Endothelial cell of umbilical vein (primary cell): ENCODE measurements at regions not wholly inside any gene's neighbourhood (a gene's known extent, or its start where the extent isn't known, plus 50 kb on each side); places are given as distances from the start of the nearest gene placed in this dataset.

Experiments used
- BruUV-seq: library from RNA; stranded (reverse); fragments of 400-500 nt; replicated peaks from 2 replicates; lab custom pipeline; 2021; lab: Mats Ljungman, UMichigan
- CTCF ChIA-PET: fragments of 300-600, 350-600 bp; sonication (Branson Sonifier 250); formaldehyde crosslinking; loops from one replicate; lab custom pipeline; 2021; ENCODE audit warnings: antibody characterized with exemption, inconsistent platforms; lab: Charles Lee
- POLR2A ChIA-PET: fragments of 300-600, 350-600 bp; sonication (Branson Sonifier 250); formaldehyde crosslinking; loops from one replicate; lab custom pipeline; 2021; ENCODE audit warnings: antibody characterized with exemption, inconsistent platforms; lab: Charles Lee
- DNase-seq: peaks from one replicate; pipeline ENCODE4 v3.0.0-alpha.2; 2011; ENCODE audit warnings: low read depth, low spot score
- FAIRE-seq: peaks from 2 replicates; lab custom pipeline; 2011; peaks lifted over from hg19 to GRCh38; lab: Jason Lieb, UNC
- H2AFZ ChIP-seq: 2 replicates; pipeline ENCODE4 v1.6.0; 2012; ENCODE audit warnings: low read depth, low read length, control low read depth, inconsistent platforms
- H3K27ac ChIP-seq: 2 replicates; pipeline ENCODE4 v1.5.1; 2011; ENCODE audit warnings: low read depth, mild to moderate bottlenecking, control low read depth, low read length, moderate library complexity; ENCODE audit not compliant: insufficient read depth
- H3K27me3 ChIP-seq, 2 experiments: 2 replicates each; pipeline versions ENCODE4 v1.6.0 to v1.6.1; 2011; ENCODE audit warnings: low read length in 2 of 2, mixed read lengths in 1 of 2; ENCODE audit not compliant: control insufficient read depth in 2 of 2, insufficient read depth in 2 of 2
- H3K36me3 ChIP-seq, 2 experiments: 2 replicates in 1 of 2; 3 replicates in 1 of 2; pipeline ENCODE4 v1.5.1; 2011; ENCODE audit warnings: low read length in 2 of 2, mild to moderate bottlenecking in 1 of 2, moderate library complexity in 1 of 2; ENCODE audit not compliant: control insufficient read depth in 2 of 2, insufficient read depth in 2 of 2; ENCODE audit errors: extremely low read depth in 1 of 2
- H3K4me1 ChIP-seq: 3 replicates; pipeline ENCODE4 v1.5.1; 2011; ENCODE audit warnings: mild to moderate bottlenecking, low read length; ENCODE audit not compliant: control insufficient read depth, insufficient read depth; ENCODE audit errors: extremely low read depth
- H3K4me2 ChIP-seq: 2 replicates; pipeline ENCODE4 v1.6.1; 2011; ENCODE audit warnings: low read length, control low read depth, mixed read lengths; ENCODE audit not compliant: insufficient read depth
- H3K4me3 ChIP-seq, 3 experiments: fragments of 200-600 bp in 1 of 3; sonication (generic), shearing (Covaris generic) in 1 of 3; replicated peaks in 1 of 3; 2 replicates each; pipeline ENCODE4 v1.5.1; 2011 to 2016; ENCODE audit warnings: control low read depth in 3 of 3, low read length in 3 of 3, mild to moderate bottlenecking in 2 of 3, inconsistent platforms in 1 of 3, low read depth in 1 of 3, moderate library complexity in 1 of 3; ENCODE audit not compliant: insufficient read depth in 1 of 3
- H3K79me2 ChIP-seq: 2 replicates; pipeline ENCODE4 v1.6.0; 2012; ENCODE audit warnings: low read length, inconsistent platforms; ENCODE audit not compliant: control insufficient read depth, insufficient read depth
- H3K9ac ChIP-seq: replicated peaks from 2 replicates; pipeline ENCODE3; 2011; ENCODE audit warnings: low read length, control low read depth; ENCODE audit not compliant: insufficient read depth; ENCODE audit errors: extremely low read depth
- H3K9me1 ChIP-seq: replicated peaks from 3 replicates; pipeline ENCODE4 v1.6.0; 2011; ENCODE audit warnings: mild to moderate bottlenecking, low read length; ENCODE audit not compliant: control insufficient read depth, insufficient read depth; ENCODE audit errors: extremely low read depth
- H3K9me3 ChIP-seq: replicated peaks from 2 replicates; pipeline ENCODE4 v1.5.1; 2012; ENCODE audit warnings: low read length, inconsistent platforms; ENCODE audit not compliant: control insufficient read depth, insufficient read depth
- H4K20me1 ChIP-seq: replicated peaks from 2 replicates; pipeline ENCODE3; 2011; ENCODE audit warnings: mild to moderate bottlenecking, low read length; ENCODE audit not compliant: control insufficient read depth, insufficient read depth; ENCODE audit errors: extremely low read depth
- EZH2 ChIP-seq: IDR thresholded peaks from 2 replicates; pipeline ENCODE4 v1.6.1; 2012; ENCODE audit warnings: borderline replicate concordance, low read depth, mild to moderate bottlenecking, moderate library complexity, low read length, inconsistent platforms; ENCODE audit not compliant: severe bottlenecking
- FOS ChIP-seq: IDR thresholded peaks from 2 replicates; pipeline ENCODE4 v1.6.1; 2011; ENCODE audit warnings: mild to moderate bottlenecking, low read length, moderate library complexity, borderline replicate concordance; ENCODE audit not compliant: insufficient read depth
- GATA2 ChIP-seq: IDR thresholded peaks from 2 replicates; pipeline ENCODE4 v1.7.0; 2011; ENCODE audit warnings: low read depth, mild to moderate bottlenecking, moderate library complexity, mixed read lengths, low read length; ENCODE audit not compliant: insufficient read length, insufficient read depth
- JUN ChIP-seq: IDR thresholded peaks from 2 replicates; pipeline ENCODE4 v1.6.1; 2011; ENCODE audit warnings: borderline replicate concordance, low read depth; ENCODE audit not compliant: insufficient read length, insufficient read depth
- MYC ChIP-seq: IDR thresholded peaks from one replicate; pipeline ENCODE4 v1.6.1; 2011; ENCODE audit warnings: mild to moderate bottlenecking, low read depth, low read length
- POLR2A ChIP-seq: IDR thresholded peaks from 2 replicates; pipeline ENCODE4 v1.6.1; 2012; ENCODE audit warnings: low read depth, mild to moderate bottlenecking, control low read depth, low read length
- POLR2AphosphoS5 ChIP-seq: IDR thresholded peaks from 2 replicates; pipeline ENCODE4 v1.6.1; 2012; ENCODE audit warnings: low read depth, mild to moderate bottlenecking, control low read depth, low read length, moderate library complexity; ENCODE audit not compliant: insufficient read depth
- dilution Hi-C: fragments of 300-500 bp; cut with MboI; formaldehyde crosslinking; loops from one replicate; pipeline ENCODE4 v1.15.0; 2019; ENCODE audit warnings: low sequenced_read_pairs; ENCODE audit not compliant: extremely low pct_ligation_motif_present
- intact Hi-C: fragments of 100-400 bp; cut with micrococcal nuclease; formaldehyde crosslinking; loops from one replicate; pipeline ENCODE4 v1.10.0; 2022
- TF ChIP-seq, protein P1 (sequence below), 2 donors: IDR thresholded peaks; 1 replicate in 1 of 2; 2 replicates in 1 of 2; pipeline ENCODE4 v1.5.1; 2011; ENCODE audit warnings: low read length in 2 of 2, mild to moderate bottlenecking in 2 of 2, moderate library complexity in 2 of 2, control low read depth in 1 of 2, inconsistent platforms in 1 of 2, low read depth in 1 of 2; ENCODE audit not compliant: insufficient read depth in 1 of 2; ENCODE audit errors: extremely low read depth in 1 of 2
- TF ChIP-seq, protein P2 (sequence below): IDR thresholded peaks from 2 replicates; pipeline ENCODE4 v1.6.1; 2011; ENCODE audit not compliant: insufficient read depth, insufficient read length

DNA sequence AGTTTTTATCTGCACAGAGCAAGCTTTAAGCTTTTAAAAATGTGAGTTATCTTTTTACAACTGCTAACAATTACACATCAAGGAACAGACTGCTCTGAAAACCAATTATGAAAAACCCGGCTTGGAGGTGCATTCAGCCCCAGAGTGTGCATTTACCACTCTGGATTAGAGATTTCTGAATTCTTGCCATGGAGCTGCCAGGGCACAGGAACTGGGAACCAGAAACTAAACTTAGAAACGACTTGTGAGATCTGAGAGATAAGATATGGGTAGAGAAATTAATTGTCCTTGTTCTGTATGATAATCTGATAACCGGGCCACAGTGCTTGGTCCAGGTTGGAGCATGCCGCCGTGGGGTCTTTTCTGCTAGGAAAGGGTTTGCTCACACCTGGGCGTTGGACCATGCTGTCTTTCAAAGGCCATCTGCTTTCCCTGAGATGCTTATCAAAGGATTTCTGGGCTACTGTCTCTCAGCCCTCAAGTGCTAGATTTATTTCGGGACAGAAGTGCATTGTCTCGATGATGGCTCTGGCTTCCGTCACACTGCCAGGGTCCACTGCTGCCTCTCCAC lies 210.0 kb downstream of the MAF start:
- no peaks in the 10 kb centered on the region for H3K36me3 ChIP-seq
- TF ChIP-seq EZH2 (no peak), JUN (no peak), POLR2AphosphoS5 (no peak), GATA2 (no peak)
- H3K9me3 ChIP-seq, result peaks cover 2% of the 10 kb centered on the region
- CTCF ChIA-PET, result no interaction called here
- POLR2A ChIA-PET, result no interaction called here
- no peak overlapping the region for H3K27ac ChIP-seq
- no TSS peak for BruUV-seq
- no peak overlapping the region for H3K4me2 ChIP-seq
- no peak for DNase-seq
- no peak overlapping the region for H2AFZ ChIP-seq
- intact Hi-C loops, result no loop called here
- H4K20me1 ChIP-seq, result no peaks in the 10 kb centered on the region
- no peaks in the 10 kb centered on the region for H3K9me1 ChIP-seq
- no peak for FAIRE-seq
- H3K4me3 ChIP-seq, result no peak overlapping the region
- H3K4me1 ChIP-seq, result no peaks in the 10 kb centered on the region
- H3K9ac ChIP-seq, result no peak overlapping the region
- no peaks in the 10 kb centered on the region for H3K79me2 ChIP-seq
- no peaks in the 10 kb centered on the region for H3K27me3 ChIP-seq
- dilution Hi-C loops, result no loop called here

DNA sequence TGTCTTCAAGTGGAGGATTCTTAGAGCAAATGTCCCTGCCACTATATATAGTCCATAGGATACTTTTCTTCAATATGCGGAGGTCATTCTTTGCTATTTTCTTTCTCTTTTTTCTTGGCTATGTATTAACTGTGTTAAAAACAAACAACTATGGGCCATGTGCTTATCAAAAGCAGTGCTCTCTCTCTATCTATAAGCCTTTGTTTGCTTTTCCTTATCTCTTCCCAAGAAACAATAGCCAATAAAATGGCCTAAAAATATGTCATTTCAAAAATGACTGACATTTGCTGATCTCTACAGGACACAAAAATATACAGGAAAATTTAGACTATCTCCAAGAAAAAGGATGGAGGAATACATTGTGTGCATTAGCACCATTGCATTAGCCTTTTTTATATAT lies 212.1 kb downstream of the MAF start:
- intact Hi-C loops, result no loop called here

More for the DNA sequence above, 212.1 kb downstream of the MAF start:
- Histone ChIP-seq H3K79me2 (no peaks in the 10 kb centered on the region), H3K4me1 (no peaks in the 10 kb centered on the region), H3K4me2 (no peak overlapping the region), H3K9ac (no peak overlapping the region), H3K9me3 (no peaks in the 10 kb centered on the region), H4K20me1 (no peaks in the 10 kb centered on the region), H3K4me3 (no peak overlapping the region), H3K27me3 (no peaks in the 10 kb centered on the region), H2AFZ (no peak overlapping the region), H3K9me1 (no peaks in the 10 kb centered on the region), H3K36me3 (no peaks in the 10 kb centered on the region), H3K27ac (no peak overlapping the region)
- no peak for TF ChIP-seq GATA2
- TF ChIP-seq POLR2A, result no peak
- no peak for TF ChIP-seq FOS
- TF ChIP-seq JUN, result no peak
- no peak for TF ChIP-seq POLR2AphosphoS5
- no peak for TF ChIP-seq MYC
- no peak for TF ChIP-seq EZH2
- TF ChIP-seq, protein P1, sequence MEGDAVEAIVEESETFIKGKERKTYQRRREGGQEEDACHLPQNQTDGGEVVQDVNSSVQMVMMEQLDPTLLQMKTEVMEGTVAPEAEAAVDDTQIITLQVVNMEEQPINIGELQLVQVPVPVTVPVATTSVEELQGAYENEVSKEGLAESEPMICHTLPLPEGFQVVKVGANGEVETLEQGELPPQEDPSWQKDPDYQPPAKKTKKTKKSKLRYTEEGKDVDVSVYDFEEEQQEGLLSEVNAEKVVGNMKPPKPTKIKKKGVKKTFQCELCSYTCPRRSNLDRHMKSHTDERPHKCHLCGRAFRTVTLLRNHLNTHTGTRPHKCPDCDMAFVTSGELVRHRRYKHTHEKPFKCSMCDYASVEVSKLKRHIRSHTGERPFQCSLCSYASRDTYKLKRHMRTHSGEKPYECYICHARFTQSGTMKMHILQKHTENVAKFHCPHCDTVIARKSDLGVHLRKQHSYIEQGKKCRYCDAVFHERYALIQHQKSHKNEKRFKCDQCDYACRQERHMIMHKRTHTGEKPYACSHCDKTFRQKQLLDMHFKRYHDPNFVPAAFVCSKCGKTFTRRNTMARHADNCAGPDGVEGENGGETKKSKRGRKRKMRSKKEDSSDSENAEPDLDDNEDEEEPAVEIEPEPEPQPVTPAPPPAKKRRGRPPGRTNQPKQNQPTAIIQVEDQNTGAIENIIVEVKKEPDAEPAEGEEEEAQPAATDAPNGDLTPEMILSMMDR (IDR thresholded peaks at IDR 0.05; ENCODE audit: extremely low read depth in 1 of 2, insufficient read depth in 1 of 2, low read depth in 1 of 2, low read length in 2 of 2), result no peak
- TF ChIP-seq, protein P2, sequence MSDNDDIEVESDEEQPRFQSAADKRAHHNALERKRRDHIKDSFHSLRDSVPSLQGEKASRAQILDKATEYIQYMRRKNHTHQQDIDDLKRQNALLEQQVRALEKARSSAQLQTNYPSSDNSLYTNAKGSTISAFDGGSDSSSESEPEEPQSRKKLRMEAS, result no peak
- dilution Hi-C loops, result no loop called here
- FAIRE-seq, result no peak
- no peak for DNase-seq
- POLR2A ChIA-PET, result no interaction called here
- no TSS peak for BruUV-seq
- CTCF ChIA-PET, result no interaction called here
